ENCODE measurements at regions not wholly inside any gene's neighbourhood (a gene's known extent, or its start where the extent isn't known, plus 50 kb on each side); places are given as distances from the start of the nearest gene placed in this dataset.

GRCh38 chr2:9069543-9069942, 66.1 kb upstream of the MBOAT2 start:
- DNase-seq (ENCODE audit: low read depth, low spot score) (no peak), ATAC-seq (no peak)
- Histone ChIP-seq H3K4me1 (ENCODE audit: control insufficient read depth, insufficient read depth, low read length) (peaks cover 4% of the 10 kb centered on the region; the same call in 1 of the 2 replicates), H3K36me3 (ENCODE audit: control insufficient read depth, insufficient read depth, low read length) (no peaks in the 10 kb centered on the region), H3K4me3 (ENCODE audit: low read depth in 2 of 2, low read length in 2 of 2) (no peak overlapping the region), H3K27ac (ENCODE audit: low read length) (no peak overlapping the region), H3K27me3 (ENCODE audit: control insufficient read depth, insufficient read depth, low read length) (no peaks in the 10 kb centered on the region), H3K9me3 (ENCODE audit: control insufficient read depth, insufficient read depth, low read depth, low read length) (peaks cover 12% of the 10 kb centered on the region; the same call in 1 of the 2 replicates)
- POLR2A ChIA-PET = no interaction called here
- no TSS peak for BruUV-seq (replicated peaks)
- in situ Hi-C loops (cut with HindIII; ENCODE audit: low pct_unique_long_range_greater_than_20kb, low sequenced_read_pairs) = no loop called here
- CTCF ChIA-PET = no interaction called here
- intact Hi-C loops (cut with micrococcal nuclease; ENCODE audit: unreplicated experiment) = no loop called here
- TF ChIP-seq, protein P1, sequence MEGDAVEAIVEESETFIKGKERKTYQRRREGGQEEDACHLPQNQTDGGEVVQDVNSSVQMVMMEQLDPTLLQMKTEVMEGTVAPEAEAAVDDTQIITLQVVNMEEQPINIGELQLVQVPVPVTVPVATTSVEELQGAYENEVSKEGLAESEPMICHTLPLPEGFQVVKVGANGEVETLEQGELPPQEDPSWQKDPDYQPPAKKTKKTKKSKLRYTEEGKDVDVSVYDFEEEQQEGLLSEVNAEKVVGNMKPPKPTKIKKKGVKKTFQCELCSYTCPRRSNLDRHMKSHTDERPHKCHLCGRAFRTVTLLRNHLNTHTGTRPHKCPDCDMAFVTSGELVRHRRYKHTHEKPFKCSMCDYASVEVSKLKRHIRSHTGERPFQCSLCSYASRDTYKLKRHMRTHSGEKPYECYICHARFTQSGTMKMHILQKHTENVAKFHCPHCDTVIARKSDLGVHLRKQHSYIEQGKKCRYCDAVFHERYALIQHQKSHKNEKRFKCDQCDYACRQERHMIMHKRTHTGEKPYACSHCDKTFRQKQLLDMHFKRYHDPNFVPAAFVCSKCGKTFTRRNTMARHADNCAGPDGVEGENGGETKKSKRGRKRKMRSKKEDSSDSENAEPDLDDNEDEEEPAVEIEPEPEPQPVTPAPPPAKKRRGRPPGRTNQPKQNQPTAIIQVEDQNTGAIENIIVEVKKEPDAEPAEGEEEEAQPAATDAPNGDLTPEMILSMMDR (IDR thresholded peaks at IDR 0.05) = no peak
- TF ChIP-seq, protein P2, sequence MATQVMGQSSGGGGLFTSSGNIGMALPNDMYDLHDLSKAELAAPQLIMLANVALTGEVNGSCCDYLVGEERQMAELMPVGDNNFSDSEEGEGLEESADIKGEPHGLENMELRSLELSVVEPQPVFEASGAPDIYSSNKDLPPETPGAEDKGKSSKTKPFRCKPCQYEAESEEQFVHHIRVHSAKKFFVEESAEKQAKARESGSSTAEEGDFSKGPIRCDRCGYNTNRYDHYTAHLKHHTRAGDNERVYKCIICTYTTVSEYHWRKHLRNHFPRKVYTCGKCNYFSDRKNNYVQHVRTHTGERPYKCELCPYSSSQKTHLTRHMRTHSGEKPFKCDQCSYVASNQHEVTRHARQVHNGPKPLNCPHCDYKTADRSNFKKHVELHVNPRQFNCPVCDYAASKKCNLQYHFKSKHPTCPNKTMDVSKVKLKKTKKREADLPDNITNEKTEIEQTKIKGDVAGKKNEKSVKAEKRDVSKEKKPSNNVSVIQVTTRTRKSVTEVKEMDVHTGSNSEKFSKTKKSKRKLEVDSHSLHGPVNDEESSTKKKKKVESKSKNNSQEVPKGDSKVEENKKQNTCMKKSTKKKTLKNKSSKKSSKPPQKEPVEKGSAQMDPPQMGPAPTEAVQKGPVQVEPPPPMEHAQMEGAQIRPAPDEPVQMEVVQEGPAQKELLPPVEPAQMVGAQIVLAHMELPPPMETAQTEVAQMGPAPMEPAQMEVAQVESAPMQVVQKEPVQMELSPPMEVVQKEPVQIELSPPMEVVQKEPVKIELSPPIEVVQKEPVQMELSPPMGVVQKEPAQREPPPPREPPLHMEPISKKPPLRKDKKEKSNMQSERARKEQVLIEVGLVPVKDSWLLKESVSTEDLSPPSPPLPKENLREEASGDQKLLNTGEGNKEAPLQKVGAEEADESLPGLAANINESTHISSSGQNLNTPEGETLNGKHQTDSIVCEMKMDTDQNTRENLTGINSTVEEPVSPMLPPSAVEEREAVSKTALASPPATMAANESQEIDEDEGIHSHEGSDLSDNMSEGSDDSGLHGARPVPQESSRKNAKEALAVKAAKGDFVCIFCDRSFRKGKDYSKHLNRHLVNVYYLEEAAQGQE (IDR thresholded peaks at IDR 0.05; ENCODE audit: insufficient read depth in 1 of 2, low read depth in 2 of 2, low read length in 1 of 2) = no peak
- TF ChIP-seq SIN3A (IDR thresholded peaks at IDR 0.05; ENCODE audit: borderline replicate concordance, insufficient read depth, low read depth, low read length) (no peak), POLR2AphosphoS5 (IDR thresholded peaks at IDR 0.05; ENCODE audit: low read depth, low read length) (no peak), TCF7L2 (IDR thresholded peaks at IDR 0.05; ENCODE audit: low read depth, low read length) (no peak)

GRCh38 chr2:9065901-9066300, 62.4 kb upstream of the MBOAT2 start:
- in situ Hi-C loops (cut with HindIII; ENCODE audit: low pct_unique_long_range_greater_than_20kb, low sequenced_read_pairs) = no loop called here
- no peak overlapping the region for H3K4me3 ChIP-seq (ENCODE audit: low read depth in 2 of 2, low read length in 2 of 2)
- H3K36me3 ChIP-seq (ENCODE audit: control insufficient read depth, insufficient read depth, low read length) = no peaks in the 10 kb centered on the region
- no TSS peak for BruUV-seq (replicated peaks)
- no peak overlapping the region for H3K27ac ChIP-seq (ENCODE audit: low read length)
- ChIA-PET CTCF (no interaction called here), POLR2A (no interaction called here)
- TF ChIP-seq, protein P2 (IDR thresholded peaks at IDR 0.05; ENCODE audit: insufficient read depth in 1 of 2, low read depth in 2 of 2, low read length in 1 of 2) = no peak
- TF ChIP-seq, protein P1 (IDR thresholded peaks at IDR 0.05) = no peak
- TF ChIP-seq POLR2AphosphoS5 (IDR thresholded peaks at IDR 0.05; ENCODE audit: low read depth, low read length) (no peak), SIN3A (IDR thresholded peaks at IDR 0.05; ENCODE audit: borderline replicate concordance, insufficient read depth, low read depth, low read length) (no peak), TCF7L2 (IDR thresholded peaks at IDR 0.05; ENCODE audit: low read depth, low read length) (no peak)
- intact Hi-C loops (cut with micrococcal nuclease; ENCODE audit: unreplicated experiment) = no loop called here
- DNase-seq (ENCODE audit: low read depth, low spot score) (no peak), ATAC-seq (no peak)
- no peaks in the 10 kb centered on the region for H3K27me3 ChIP-seq (ENCODE audit: control insufficient read depth, insufficient read depth, low read length)
- H3K4me1 ChIP-seq (ENCODE audit: control insufficient read depth, insufficient read depth, low read length) = peaks cover under 1% of the 10 kb centered on the region; the same call in 1 of the 2 replicates
- H3K9me3 ChIP-seq (ENCODE audit: control insufficient read depth, insufficient read depth, low read depth, low read length) = peaks cover 12% of the 10 kb centered on the region; the same call in 1 of the 2 replicates
